GM19467 (cell line): ENCODE measurements at regions not wholly inside any gene's neighbourhood (a gene's known extent, or its start where the extent isn't known, plus 50 kb on each side); places are given as distances from the start of the nearest gene placed in this dataset.

Experiments
- ATAC-seq: cut with Tn5 transposase; IDR thresholded peaks from one replicate; pipeline ENCODE4 v1.9.1; 2021; ENCODE audit warnings: mild to moderate bottlenecking, moderate library complexity; ENCODE audit not compliant: unreplicated experiment

GRCh38 chr22:46089426-46090035, 60.8 kb upstream of the PPARA start:
- ATAC-seq, result no peak

- ATAC-seq, result no peak
These were observed 60.2 kb upstream of the PPARA start for GRCh38 chr22:46090036-46090591.

GRCh38 chr22:46090631-46091201, 59.6 kb upstream of the PPARA start:
- ATAC-seq, result no peak

GRCh38 chr22:46091277-46091977, 58.9 kb upstream of the PPARA start:
- no peak for ATAC-seq

- no peak for ATAC-seq
These were observed 58.3 kb upstream of the PPARA start for GRCh38 chr22:46092011-46092410.

- ATAC-seq, result no peak
These were observed 57.5 kb upstream of the PPARA start for GRCh38 chr22:46092670-46093410.

- ATAC-seq, result no peak
These were observed 56.5 kb upstream of the PPARA start for GRCh38 chr22:46093796-46094195.

- ATAC-seq, result no peak
These were observed 55.6 kb upstream of the PPARA start for GRCh38 chr22:46094676-46095075.

- no peak for ATAC-seq
These were observed 54.3 kb upstream of the PPARA start for GRCh38 chr22:46096051-46096450.

- ATAC-seq, result no peak
These were observed 53.6 kb upstream of the PPARA start for GRCh38 chr22:46096706-46097230.

- no peak for ATAC-seq
These were observed 52.9 kb upstream of the PPARA start for GRCh38 chr22:46097268-46097900.

GRCh38 chr22:46098525-46099475, 51.5 kb upstream of the PPARA start:
- no peak for ATAC-seq

GRCh38 chr22:46099740-46100139, 50.6 kb upstream of the PPARA start:
- ATAC-seq, result no peak

GRCh38 chr22:46100401-46101105, 49.8 kb upstream of the PPARA start:
- ATAC-seq, result no peak
